H1 (cell line): ENCODE measurements at regions not wholly inside any gene's neighbourhood (a gene's known extent, or its start where the extent isn't known, plus 50 kb on each side); places are given as distances from the start of the nearest gene placed in this dataset.

Source experiments
- CTCF ChIA-PET: fragments of 300-600 bp; sonication (Branson Sonifier 250); formaldehyde crosslinking; loops from one replicate; lab custom pipeline; 2021; ENCODE audit not compliant: partially characterized antibody; lab: Charles Lee
- POLR2A ChIA-PET: fragments of 300-600 bp; sonication (Branson Sonifier 250); formaldehyde crosslinking; loops from one replicate; lab custom pipeline; 2021; ENCODE audit warnings: inconsistent platforms; ENCODE audit not compliant: partially characterized antibody; lab: Charles Lee
- DNase-seq, 2 experiments: peaks; one replicate each; pipeline versions ENCODE4 v3.0.0 to v3.0.0-alpha.2; 2010 to 2022; ENCODE audit warnings: low spot score in 2 of 2, low read depth in 1 of 2, mixed read lengths in 1 of 2
- FAIRE-seq: peaks from 2 replicates; lab custom pipeline; 2011; peaks lifted over from hg19 to GRCh38; lab: Jason Lieb, UNC
- H2AFZ ChIP-seq: 2 replicates; pipeline ENCODE4 v1.8.1; 2012; ENCODE audit warnings: low read length, inconsistent platforms
- H2AK5ac ChIP-seq: 2 replicates; pipeline ENCODE4 v1.6.1; 2013; ENCODE audit warnings: low read depth, low read length
- H2BK120ac ChIP-seq: replicated peaks from 2 replicates; pipeline ENCODE3; 2013; ENCODE audit warnings: low read depth, low read length, inconsistent platforms
- H2BK12ac ChIP-seq: 2 replicates; pipeline ENCODE4 v1.6.1; 2013; ENCODE audit warnings: low read depth, low read length
- H2BK15ac ChIP-seq: 2 replicates; pipeline ENCODE4 v1.6.1; 2013; ENCODE audit warnings: low read length
- H2BK20ac ChIP-seq: 2 replicates; pipeline ENCODE4 v1.6.1; 2013; ENCODE audit warnings: low read length
- H2BK5ac ChIP-seq: 2 replicates; pipeline ENCODE4 v1.6.1; 2013; ENCODE audit warnings: low read depth, low read length
- H3K14ac ChIP-seq: 2 replicates; pipeline ENCODE4 v1.6.1; 2013; ENCODE audit warnings: inconsistent platforms; ENCODE audit not compliant: insufficient read length
- H3K18ac ChIP-seq: 2 replicates; pipeline ENCODE4 v1.6.1; 2013; ENCODE audit warnings: low read length; ENCODE audit errors: extremely low read depth
- H3K23ac ChIP-seq: 2 replicates; pipeline ENCODE4 v1.6.1; 2013; ENCODE audit warnings: inconsistent platforms; ENCODE audit not compliant: insufficient read length
- H3K23me2 ChIP-seq: 2 replicates; pipeline ENCODE4 v1.6.1; 2013; ENCODE audit warnings: low read depth, low read length
- H3K27ac ChIP-seq: 2 replicates; pipeline ENCODE4 v1.6.1; 2011; ENCODE audit warnings: low read depth, low read length, inconsistent platforms
- H3K27me3 ChIP-seq, 4 experiments: replicated peaks in 1 of 4; 1 replicate in 1 of 4; 2 replicates in 3 of 4; pipeline versions ENCODE4 v1.6.1 to v1.8.1; 2011 to 2013; ENCODE audit warnings: low read length in 3 of 4, mild to moderate bottlenecking in 3 of 4, inconsistent platforms in 2 of 4, mixed read lengths in 2 of 4, moderate library complexity in 1 of 4; ENCODE audit not compliant: control insufficient read depth in 3 of 4, insufficient read depth in 3 of 4; ENCODE audit errors: extremely low read depth in 1 of 4
- H3K36me3 ChIP-seq, 4 experiments: 2 replicates each; pipeline versions ENCODE4 v1.6.1 to v1.8.1; 2011 to 2013; ENCODE audit warnings: mild to moderate bottlenecking in 4 of 4, low read length in 3 of 4, moderate library complexity in 2 of 4, control low read depth in 1 of 4, inconsistent platforms in 1 of 4; ENCODE audit not compliant: insufficient read depth in 4 of 4, control insufficient read depth in 2 of 4
- H3K4ac ChIP-seq: replicated peaks from 2 replicates; pipeline ENCODE3; 2013; ENCODE audit warnings: low read length, low read depth, mixed read lengths, inconsistent platforms; ENCODE audit not compliant: insufficient read length
- H3K4me1 ChIP-seq, 4 experiments: replicated peaks in 1 of 4; 1 replicate in 1 of 4; 2 replicates in 3 of 4; pipeline versions ENCODE4 v1.6.1 to v1.8.1; 2011 to 2013; ENCODE audit warnings: low read length in 3 of 4, inconsistent platforms in 2 of 4, mixed read lengths in 1 of 4; ENCODE audit not compliant: insufficient read depth in 4 of 4, control insufficient read depth in 3 of 4
- H3K4me2 ChIP-seq, 2 experiments: 2 replicates each; pipeline versions ENCODE4 v1.6.1 to v1.8.1; 2011 to 2013; ENCODE audit warnings: low read depth in 2 of 2, low read length in 2 of 2, control low read depth in 1 of 2, inconsistent platforms in 1 of 2, mild to moderate bottlenecking in 1 of 2; ENCODE audit not compliant: insufficient read depth in 1 of 2
- H3K4me3 ChIP-seq, 4 experiments: fragments of 200-600, 300-600 bp in 1 of 4; sonication (generic), shearing (Covaris generic), sonication (Bioruptor Twin) in 1 of 4; 2 replicates each; pipeline versions ENCODE4 v1.5.1 to v1.8.1; 2011 to 2016; ENCODE audit warnings: low read length in 4 of 4, low read depth in 3 of 4, control low read depth in 2 of 4, inconsistent platforms in 2 of 4, mild to moderate bottlenecking in 2 of 4, mixed read lengths in 1 of 4, moderate library complexity in 1 of 4; ENCODE audit not compliant: insufficient read depth in 2 of 4; ENCODE audit errors: extremely low read depth in 1 of 4
- H3K56ac ChIP-seq: replicated peaks from 2 replicates; pipeline ENCODE3; 2013; ENCODE audit warnings: low read depth, mild to moderate bottlenecking, mixed read lengths, low read length, inconsistent platforms; ENCODE audit not compliant: insufficient read length
- H3K79me1 ChIP-seq: 2 replicates; pipeline ENCODE4 v1.6.1; 2013; ENCODE audit warnings: low read depth, low read length, control low read depth
- H3K79me2 ChIP-seq, 2 experiments: 2 replicates each; pipeline versions ENCODE4 v1.6.1 to v1.8.1; 2012 to 2013; ENCODE audit warnings: low read length in 2 of 2, mild to moderate bottlenecking in 2 of 2, inconsistent platforms in 1 of 2; ENCODE audit not compliant: insufficient read depth in 2 of 2, control insufficient read depth in 1 of 2
- H3K9ac ChIP-seq, 4 experiments: replicated peaks in 1 of 4; 1 replicate in 1 of 4; 2 replicates in 3 of 4; pipeline versions ENCODE4 v1.6.1 to v1.8.1; 2011 to 2013; ENCODE audit warnings: low read depth in 3 of 4, low read length in 3 of 4, control low read depth in 2 of 4, mild to moderate bottlenecking in 2 of 4, moderate library complexity in 2 of 4, inconsistent platforms in 1 of 4; ENCODE audit errors: extremely low read depth in 1 of 4
- H3K9me3 ChIP-seq, 2 experiments: 2 replicates each; pipeline versions ENCODE4 v1.6.1 to v1.8.1; 2012 to 2013; ENCODE audit warnings: mild to moderate bottlenecking in 2 of 2, moderate library complexity in 2 of 2, control low read depth in 1 of 2, inconsistent platforms in 1 of 2, low read depth in 1 of 2, low read length in 1 of 2, mixed read lengths in 1 of 2; ENCODE audit not compliant: insufficient read depth in 2 of 2
- H4K20me1 ChIP-seq, 2 experiments: replicated peaks in 1 of 2; 2 replicates each; pipeline versions ENCODE3 to v1.8.1; 2011 to 2013; ENCODE audit warnings: inconsistent platforms in 2 of 2, low read length in 2 of 2, mild to moderate bottlenecking in 1 of 2; ENCODE audit not compliant: insufficient read depth in 2 of 2, control insufficient read depth in 1 of 2
- H4K5ac ChIP-seq: 2 replicates; pipeline ENCODE4 v1.6.1; 2013; ENCODE audit warnings: low read length, low read depth, mixed read lengths, inconsistent platforms; ENCODE audit not compliant: insufficient read length
- H4K8ac ChIP-seq: 2 replicates; pipeline ENCODE4 v1.8.0; 2013; ENCODE audit warnings: mild to moderate bottlenecking, moderate library complexity, low read length, inconsistent platforms; ENCODE audit not compliant: insufficient read depth; ENCODE audit errors: extremely low read depth
- H4K91ac ChIP-seq: replicated peaks from 2 replicates; pipeline ENCODE3; 2013; ENCODE audit warnings: low read length, mixed read lengths, inconsistent platforms; ENCODE audit not compliant: insufficient read length
- CTBP2 ChIP-seq: IDR thresholded peaks from 2 replicates; pipeline ENCODE4 v1.7.0; 2011; ENCODE audit warnings: borderline replicate concordance, mild to moderate bottlenecking, moderate library complexity, mixed read lengths, low read length; ENCODE audit not compliant: insufficient read depth, insufficient read length
- NANOG ChIP-seq: IDR thresholded peaks from 2 replicates; pipeline ENCODE4 v1.6.1; 2011; ENCODE audit warnings: low read length, low read depth, mild to moderate bottlenecking, inconsistent platforms; ENCODE audit not compliant: insufficient read depth, poor library complexity, severe bottlenecking
- POU5F1 ChIP-seq: IDR thresholded peaks from 2 replicates; pipeline ENCODE4 v1.6.1; 2011; ENCODE audit warnings: low read depth, mild to moderate bottlenecking, low read length, moderate library complexity
- WGBS, 2 experiments: shearing (Covaris generic) in 1 of 2; methylation state at CpG; one replicate each; pipeline versions ENCODE4 v1.1.6 to v1.1.7; 2013 to 2015; ENCODE audit warnings: low lambda C conversion rate in 2 of 2, mixed read lengths in 2 of 2, inconsistent platforms in 1 of 2, low coverage in 1 of 2, missing lambda C conversion rate in 1 of 2; ENCODE audit not compliant: insufficient replicate concordance in 2 of 2, insufficient coverage in 1 of 2, insufficient read length in 1 of 2; ENCODE audit errors: extremely low coverage in 1 of 2, missing lambda C conversion rate in 1 of 2; 5-methylcytosine and 5-hydroxymethylcytosine counted together
- TF ChIP-seq, protein P1 (sequence below): IDR thresholded peaks from 2 replicates; pipeline ENCODE4 v1.6.1; 2011; ENCODE audit warnings: low read depth, mild to moderate bottlenecking, low read length; ENCODE audit not compliant: insufficient read depth

DNA sequence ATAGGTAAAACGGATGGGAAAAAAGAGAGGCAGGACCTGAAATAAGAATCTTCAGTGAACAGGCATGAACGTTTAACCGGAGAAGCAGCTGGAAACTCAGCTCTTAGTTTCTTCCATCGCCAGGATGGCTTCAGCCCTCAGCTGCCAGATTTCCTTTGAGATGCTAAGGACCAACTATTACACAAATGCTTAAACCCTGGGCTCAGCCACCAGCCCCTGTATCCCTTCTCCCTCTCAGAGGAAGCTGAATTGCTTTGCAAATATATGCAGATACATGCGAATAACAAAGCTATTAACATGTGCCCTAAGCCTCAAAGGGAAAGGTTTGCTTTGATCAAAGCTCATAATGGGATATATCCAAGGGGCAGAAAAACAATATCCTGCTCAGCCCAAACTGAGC lies 515.1 kb downstream of the OMA1 start:
- ChIA-PET POLR2A (interaction anchor here (1.0 to 1.4 kb wide), 6 partner anchors 10 to 30 kb away, joined by 3 to 6 read pairs (median 4); no protein-coding TSS in a partner anchor), CTCF (interaction anchor here (0.6 to 2.3 kb wide), 12 partner anchors 13 to 999 kb away, joined by 3 to 7 read pairs (median 6); no protein-coding TSS in a partner anchor)
- H3K56ac ChIP-seq: no peak overlapping the region
- no peaks in the 10 kb centered on the region for H3K79me2 ChIP-seq
- no peak overlapping the region for H3K23ac ChIP-seq
- H2BK15ac ChIP-seq: no peak overlapping the region
- H2BK120ac ChIP-seq: peak overlapping the region; percentile 96
- peak in 1 of 2 experiments; percentile 64 for DNase-seq
- peak overlapping the region; percentile 57 to 70 for H3K4me2 ChIP-seq
- no peak overlapping the region for H3K14ac ChIP-seq
- H3K27me3 ChIP-seq: no peaks in the 10 kb centered on the region
- H3K23me2 ChIP-seq: peaks cover 5% of the 10 kb centered on the region
- H3K9ac ChIP-seq: no peak overlapping the region
- H3K4me1 ChIP-seq: peaks cover 5 to 43% (median 19%) of the 10 kb centered on the region in 4 experiments
- WGBS, 2 experiments: 1% methylated on average over 5 of the region's 5 CpGs; no CpG with 5 or more reads in 1 of the 2 experiments
- peak overlapping the region in 1 of 4 experiments; percentile 33; a peak in 3 of 8 replicates for H3K4me3 ChIP-seq
- H2AFZ ChIP-seq: no peak overlapping the region
- H3K9me3 ChIP-seq: no peaks in the 10 kb centered on the region
- peak; percentile 94 for FAIRE-seq
- H4K91ac ChIP-seq: peak overlapping the region; percentile 90
- H2BK12ac ChIP-seq: peak overlapping the region; percentile 94
- peak overlapping the region; percentile 88; the same call in 1 of the 2 replicates for H2BK5ac ChIP-seq
- no peaks in the 10 kb centered on the region for H4K20me1 ChIP-seq
- TF ChIP-seq, protein P1, sequence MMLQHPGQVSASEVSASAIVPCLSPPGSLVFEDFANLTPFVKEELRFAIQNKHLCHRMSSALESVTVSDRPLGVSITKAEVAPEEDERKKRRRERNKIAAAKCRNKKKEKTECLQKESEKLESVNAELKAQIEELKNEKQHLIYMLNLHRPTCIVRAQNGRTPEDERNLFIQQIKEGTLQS: no peak
- TF ChIP-seq CTBP2 (peak; percentile 29), NANOG (peak; percentile 68), POU5F1 (peak; percentile 78; the same call in 1 of the 2 replicates)
- TF ChIP-seq, all 59 proteins: peak for 3
- peak overlapping the region; percentile 78; the same call in 1 of the 2 replicates for H2AK5ac ChIP-seq
- peak overlapping the region; percentile 55; the same call in 1 of the 2 replicates for H2BK20ac ChIP-seq
- peak overlapping the region; percentile 61; the same call in 1 of the 2 replicates for H3K27ac ChIP-seq
- no peak overlapping the region for H3K4ac ChIP-seq
- no peak overlapping the region for H4K8ac ChIP-seq
- no peaks in the 10 kb centered on the region for H3K36me3 ChIP-seq
- no peaks in the 10 kb centered on the region for H3K79me1 ChIP-seq
- peak overlapping the region; percentile 27 for H4K5ac ChIP-seq
- H3K18ac ChIP-seq: peak overlapping the region; percentile 89
